PC-9 (cell line): ENCODE measurements at regions not wholly inside any gene's neighbourhood (a gene's known extent, or its start where the extent isn't known, plus 50 kb on each side); places are given as distances from the start of the nearest gene placed in this dataset.

Source experiments
- EZH2 ChIP-seq: fragments of 200-600 bp; sonication (generic); IDR thresholded peaks from 2 replicates; pipeline ENCODE4 v1.8.0; 2017; ENCODE audit warnings: antibody characterized with exemption, low read depth
- TF ChIP-seq, protein P1 (sequence below): fragments of 200-600 bp; sonication (generic); conservative IDR thresholded peaks from 2 replicates; pipeline ENCODE4 v1.6.1; 2017; ENCODE audit warnings: mixed run types, antibody characterized with exemption, mild to moderate bottlenecking, moderate library complexity

DNA sequence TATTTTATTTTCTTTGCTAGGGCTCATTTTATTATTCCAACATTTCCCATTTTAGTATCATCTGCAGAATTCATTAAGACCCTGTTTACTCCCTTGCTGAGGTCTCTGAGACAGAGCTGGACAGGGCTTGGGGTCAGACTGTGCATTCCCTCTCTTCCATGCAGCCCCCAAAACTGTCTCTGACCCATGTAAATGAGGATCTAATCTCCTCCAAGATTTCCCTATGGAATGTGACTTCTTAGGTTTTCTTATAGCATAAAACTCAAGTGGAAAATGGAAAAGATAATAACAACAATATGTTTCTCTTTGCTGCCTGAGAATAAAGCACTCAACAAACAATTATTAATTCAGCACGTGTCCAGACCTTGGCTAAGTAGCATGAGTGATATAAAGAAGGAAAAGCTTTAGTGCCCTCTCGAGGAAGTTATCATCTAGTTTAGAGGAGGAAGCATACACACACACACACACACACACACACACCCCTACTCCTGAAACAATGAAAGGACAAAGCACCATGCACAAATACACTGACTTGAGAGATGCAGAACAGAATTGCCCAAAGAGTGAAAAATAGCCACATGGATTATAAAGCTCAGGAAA lies 815.5 kb downstream of the BCKDHB start:
- TF ChIP-seq, protein P1, sequence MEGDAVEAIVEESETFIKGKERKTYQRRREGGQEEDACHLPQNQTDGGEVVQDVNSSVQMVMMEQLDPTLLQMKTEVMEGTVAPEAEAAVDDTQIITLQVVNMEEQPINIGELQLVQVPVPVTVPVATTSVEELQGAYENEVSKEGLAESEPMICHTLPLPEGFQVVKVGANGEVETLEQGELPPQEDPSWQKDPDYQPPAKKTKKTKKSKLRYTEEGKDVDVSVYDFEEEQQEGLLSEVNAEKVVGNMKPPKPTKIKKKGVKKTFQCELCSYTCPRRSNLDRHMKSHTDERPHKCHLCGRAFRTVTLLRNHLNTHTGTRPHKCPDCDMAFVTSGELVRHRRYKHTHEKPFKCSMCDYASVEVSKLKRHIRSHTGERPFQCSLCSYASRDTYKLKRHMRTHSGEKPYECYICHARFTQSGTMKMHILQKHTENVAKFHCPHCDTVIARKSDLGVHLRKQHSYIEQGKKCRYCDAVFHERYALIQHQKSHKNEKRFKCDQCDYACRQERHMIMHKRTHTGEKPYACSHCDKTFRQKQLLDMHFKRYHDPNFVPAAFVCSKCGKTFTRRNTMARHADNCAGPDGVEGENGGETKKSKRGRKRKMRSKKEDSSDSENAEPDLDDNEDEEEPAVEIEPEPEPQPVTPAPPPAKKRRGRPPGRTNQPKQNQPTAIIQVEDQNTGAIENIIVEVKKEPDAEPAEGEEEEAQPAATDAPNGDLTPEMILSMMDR: no peak
- no peak for TF ChIP-seq EZH2
